PC-9 (cell line): ENCODE measurements at regions not wholly inside any gene's neighbourhood (a gene's known extent, or its start where the extent isn't known, plus 50 kb on each side); places are given as distances from the start of the nearest gene placed in this dataset.

Source experiments
- EZH2 ChIP-seq: fragments of 200-600 bp; sonication (generic); IDR thresholded peaks from 2 replicates; pipeline ENCODE4 v1.8.0; 2017; ENCODE audit warnings: antibody characterized with exemption, low read depth
- TF ChIP-seq, protein P1 (sequence below): fragments of 200-600 bp; sonication (generic); conservative IDR thresholded peaks from 2 replicates; pipeline ENCODE4 v1.6.1; 2017; ENCODE audit warnings: mixed run types, antibody characterized with exemption, mild to moderate bottlenecking, moderate library complexity

DNA sequence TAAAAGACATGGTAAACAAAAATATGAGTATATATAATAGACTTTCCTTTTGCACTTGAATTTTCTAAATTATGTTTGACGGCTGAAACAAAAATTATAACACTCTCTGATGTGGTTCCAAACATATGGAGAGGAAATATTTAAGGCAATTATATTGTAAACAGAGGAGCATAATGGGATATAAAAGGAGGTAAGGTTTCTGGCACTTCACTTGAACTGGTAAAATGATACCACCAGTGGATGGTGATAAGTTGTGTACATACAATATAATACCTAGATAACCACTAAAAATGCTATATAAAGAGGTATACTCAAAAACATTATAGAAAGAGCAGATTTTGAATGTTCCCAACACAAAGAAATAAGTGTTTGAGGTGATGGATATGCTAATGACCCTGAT lies 192.9 kb upstream of the RAD23B start:
- TF ChIP-seq, protein P1, sequence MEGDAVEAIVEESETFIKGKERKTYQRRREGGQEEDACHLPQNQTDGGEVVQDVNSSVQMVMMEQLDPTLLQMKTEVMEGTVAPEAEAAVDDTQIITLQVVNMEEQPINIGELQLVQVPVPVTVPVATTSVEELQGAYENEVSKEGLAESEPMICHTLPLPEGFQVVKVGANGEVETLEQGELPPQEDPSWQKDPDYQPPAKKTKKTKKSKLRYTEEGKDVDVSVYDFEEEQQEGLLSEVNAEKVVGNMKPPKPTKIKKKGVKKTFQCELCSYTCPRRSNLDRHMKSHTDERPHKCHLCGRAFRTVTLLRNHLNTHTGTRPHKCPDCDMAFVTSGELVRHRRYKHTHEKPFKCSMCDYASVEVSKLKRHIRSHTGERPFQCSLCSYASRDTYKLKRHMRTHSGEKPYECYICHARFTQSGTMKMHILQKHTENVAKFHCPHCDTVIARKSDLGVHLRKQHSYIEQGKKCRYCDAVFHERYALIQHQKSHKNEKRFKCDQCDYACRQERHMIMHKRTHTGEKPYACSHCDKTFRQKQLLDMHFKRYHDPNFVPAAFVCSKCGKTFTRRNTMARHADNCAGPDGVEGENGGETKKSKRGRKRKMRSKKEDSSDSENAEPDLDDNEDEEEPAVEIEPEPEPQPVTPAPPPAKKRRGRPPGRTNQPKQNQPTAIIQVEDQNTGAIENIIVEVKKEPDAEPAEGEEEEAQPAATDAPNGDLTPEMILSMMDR = no peak
- no peak for TF ChIP-seq EZH2
